GM21737 (cell line): ENCODE measurements at regions not wholly inside any gene's neighbourhood (a gene's known extent, or its start where the extent isn't known, plus 50 kb on each side); places are given as distances from the start of the nearest gene placed in this dataset.

Experiments
- ATAC-seq: cut with Tn5 transposase; IDR thresholded peaks from one replicate; pipeline ENCODE4 v1.9.1; 2021; ENCODE audit warnings: mild to moderate bottlenecking, moderate library complexity; ENCODE audit not compliant: unreplicated experiment

DNA sequence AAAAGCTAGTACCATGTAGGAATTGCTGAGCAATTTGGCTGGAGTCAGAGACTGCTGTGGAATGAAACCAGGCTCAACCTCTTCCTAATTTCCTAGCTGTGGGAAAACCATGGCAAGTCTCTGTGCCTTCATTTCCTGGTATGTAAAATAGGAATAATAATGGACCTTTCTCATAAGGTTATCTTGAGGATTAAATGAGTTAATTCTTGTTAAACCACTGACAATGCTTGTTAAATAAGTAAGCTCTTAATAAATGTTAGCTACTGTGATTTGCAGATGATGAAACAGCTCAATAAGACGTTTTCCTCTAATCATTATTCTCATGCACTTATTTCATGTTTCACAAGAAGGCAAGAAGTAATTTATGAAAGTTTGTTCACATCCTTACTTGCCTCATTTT is 346.7 kb downstream of the RND3 start:
- no peak for ATAC-seq

DNA sequence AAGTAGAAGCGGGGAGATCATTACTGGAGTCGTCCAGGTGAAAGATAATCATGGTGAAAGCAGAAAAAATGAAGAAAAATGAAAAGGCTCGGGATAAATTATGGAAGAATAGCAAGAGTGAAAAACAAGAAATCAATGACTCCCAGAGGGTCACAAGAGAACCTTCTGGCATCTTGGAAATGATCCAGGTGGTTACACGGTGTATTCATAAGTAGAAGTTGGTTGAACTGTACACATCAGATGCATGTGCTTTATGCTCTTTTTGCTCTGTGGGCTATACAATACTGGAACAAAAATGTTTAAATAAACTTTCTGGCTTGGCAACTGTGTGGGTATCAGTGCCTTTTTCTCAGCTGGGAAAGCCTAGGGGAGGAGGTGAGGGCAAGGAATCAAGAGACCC is 348.9 kb downstream of the RND3 start:
- ATAC-seq, result no peak

DNA sequence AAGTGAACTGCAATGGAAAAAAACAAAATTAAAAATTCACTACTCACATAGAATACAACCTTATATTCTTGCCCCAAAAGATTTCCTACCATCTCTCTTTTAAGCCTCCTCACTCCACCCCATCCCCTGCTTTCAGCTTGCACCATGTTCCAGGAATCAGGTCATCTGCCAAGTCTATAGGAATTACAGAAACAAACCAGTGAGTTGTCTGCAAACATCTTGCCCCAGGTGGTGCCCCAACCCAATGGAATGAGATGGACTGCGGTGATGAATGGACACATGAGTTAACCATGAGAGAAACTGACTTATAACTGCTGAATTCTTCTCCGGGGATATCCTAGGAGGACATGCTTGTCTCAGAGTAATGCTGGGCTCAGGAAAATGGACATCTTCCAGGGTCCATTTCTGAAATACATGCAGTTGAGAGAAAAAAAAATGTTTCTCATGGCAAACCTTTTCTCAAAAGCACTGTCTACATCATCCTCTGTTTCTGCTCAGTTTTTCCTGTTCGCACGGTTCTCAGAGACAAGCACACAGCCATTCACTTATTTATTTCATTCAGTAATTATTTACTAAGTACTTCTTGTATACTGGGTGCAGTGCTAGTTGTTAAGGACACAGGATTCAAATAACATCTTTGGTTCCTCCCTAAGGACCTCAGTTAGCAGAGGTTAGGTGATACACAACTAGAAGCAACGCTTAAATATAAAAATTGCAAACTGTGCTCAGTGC is 350.0 kb downstream of the RND3 start:
- ATAC-seq, result no peak

DNA sequence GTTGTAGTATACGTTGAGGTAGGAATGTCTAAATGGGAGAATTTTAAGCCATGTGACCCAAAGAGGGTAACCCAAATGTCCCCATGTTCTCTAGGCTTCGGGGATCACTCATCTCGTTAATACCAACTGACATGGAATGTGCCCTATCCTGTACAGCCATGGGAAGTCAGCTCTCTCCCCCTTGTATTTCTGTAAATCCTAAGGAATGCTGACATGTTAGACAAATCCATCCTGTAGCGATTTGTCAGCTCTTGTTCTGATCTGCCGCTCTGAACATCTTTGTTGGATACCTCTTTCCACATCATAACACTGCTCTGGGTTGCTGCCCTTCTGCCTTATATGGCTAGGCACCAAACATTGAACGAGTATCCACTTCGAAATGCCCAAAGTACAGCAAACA is 350.6 kb downstream of the RND3 start:
- ATAC-seq, result no peak

DNA sequence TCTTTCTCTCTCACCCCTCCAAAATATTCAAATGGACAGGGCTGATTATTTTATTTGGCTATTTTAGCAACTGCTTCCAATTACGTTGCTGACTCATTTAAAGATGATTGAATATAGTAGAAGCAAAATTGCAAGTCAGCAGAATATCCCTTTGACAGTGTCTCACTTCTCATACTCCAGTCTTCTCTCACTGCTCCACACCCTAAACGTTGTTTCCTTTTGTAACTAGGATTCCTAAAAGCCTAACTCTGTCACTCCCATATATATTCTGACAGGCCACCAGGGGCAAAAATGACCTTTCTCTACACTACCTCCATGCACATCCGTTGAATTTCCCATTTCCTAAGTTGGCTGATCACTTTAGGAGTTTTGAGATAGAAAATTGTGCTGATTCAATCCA is 351.1 kb downstream of the RND3 start:
- ATAC-seq, result no peak

DNA sequence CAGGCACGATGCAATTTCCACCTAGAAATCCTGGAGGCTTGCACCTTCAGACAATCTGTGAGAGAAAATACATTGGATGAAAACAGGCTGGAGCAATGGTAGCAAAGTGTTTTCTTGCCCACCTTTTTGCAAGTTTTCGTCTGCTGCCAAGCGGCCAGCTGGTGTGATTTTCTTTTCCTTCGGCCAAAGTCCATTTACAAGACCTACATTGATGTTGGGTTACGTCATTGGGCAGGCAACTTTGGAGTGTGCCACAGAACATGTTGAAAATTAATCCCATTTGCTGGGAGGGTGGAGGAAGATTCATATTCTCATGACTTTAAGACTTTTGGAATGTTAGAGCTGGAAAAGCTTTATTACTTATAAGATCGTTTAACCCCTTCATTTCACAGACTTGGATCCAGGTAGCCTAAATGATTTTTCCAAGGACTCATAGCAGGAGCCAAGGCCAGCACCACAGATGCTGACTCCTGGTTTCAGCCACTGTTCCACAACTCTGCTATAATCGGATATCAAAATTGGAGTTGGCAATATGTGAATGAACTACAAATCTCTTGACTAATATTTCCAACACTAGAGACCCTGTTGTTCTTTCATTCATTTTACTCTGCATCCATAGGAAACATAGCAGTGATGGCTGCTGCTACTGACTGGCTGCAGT is 352.1 kb downstream of the RND3 start:
- no peak for ATAC-seq

DNA sequence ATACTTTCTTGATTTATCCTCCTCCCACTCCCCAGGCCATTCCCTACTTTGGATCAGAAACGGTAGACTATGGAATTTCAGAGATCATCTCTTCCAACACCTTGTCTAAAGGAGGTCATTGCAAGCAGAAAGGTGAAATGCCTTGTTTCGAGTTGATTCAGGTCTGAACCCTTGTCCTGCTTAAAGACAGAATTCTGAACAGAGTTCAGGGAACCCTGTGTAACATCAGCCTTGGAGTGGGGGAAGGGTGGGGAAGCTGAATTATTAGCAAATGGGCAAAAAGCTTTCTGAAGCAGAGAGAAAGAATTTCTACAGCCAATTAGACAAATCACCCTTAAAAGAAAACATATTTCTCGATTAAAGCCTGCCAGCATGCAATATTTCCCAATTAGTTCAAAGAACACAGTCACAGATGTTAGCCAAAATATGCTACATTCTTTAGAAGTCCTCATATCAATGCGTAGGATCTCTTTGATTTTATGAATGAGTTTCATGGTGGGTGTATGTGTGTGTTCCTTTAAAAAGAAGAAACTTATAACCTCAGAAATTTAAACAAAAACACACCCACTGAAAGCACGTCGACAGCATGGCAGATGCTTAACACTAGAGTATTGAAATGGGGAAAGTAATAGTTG is 353.1 kb downstream of the RND3 start:
- ATAC-seq, result no peak

DNA sequence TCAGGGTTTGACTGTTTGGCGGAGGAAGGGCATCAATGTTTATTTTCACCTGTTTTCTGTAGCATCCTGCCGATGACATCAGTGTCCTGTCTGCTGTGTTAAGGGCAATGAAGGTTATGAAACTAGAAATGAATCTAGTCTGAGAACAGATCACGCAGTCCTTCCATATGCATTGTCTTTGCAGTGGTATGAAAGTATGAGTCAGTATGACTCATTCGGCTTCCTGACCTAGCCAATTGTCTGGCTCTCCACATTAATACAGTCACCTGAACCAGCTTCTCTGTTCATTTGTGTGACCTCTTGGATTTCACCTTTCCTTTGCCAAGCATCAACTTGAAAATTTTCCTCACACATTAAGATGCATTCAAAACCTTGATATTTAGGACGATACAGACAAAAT is 353.8 kb downstream of the RND3 start:
- ATAC-seq, result no peak

DNA sequence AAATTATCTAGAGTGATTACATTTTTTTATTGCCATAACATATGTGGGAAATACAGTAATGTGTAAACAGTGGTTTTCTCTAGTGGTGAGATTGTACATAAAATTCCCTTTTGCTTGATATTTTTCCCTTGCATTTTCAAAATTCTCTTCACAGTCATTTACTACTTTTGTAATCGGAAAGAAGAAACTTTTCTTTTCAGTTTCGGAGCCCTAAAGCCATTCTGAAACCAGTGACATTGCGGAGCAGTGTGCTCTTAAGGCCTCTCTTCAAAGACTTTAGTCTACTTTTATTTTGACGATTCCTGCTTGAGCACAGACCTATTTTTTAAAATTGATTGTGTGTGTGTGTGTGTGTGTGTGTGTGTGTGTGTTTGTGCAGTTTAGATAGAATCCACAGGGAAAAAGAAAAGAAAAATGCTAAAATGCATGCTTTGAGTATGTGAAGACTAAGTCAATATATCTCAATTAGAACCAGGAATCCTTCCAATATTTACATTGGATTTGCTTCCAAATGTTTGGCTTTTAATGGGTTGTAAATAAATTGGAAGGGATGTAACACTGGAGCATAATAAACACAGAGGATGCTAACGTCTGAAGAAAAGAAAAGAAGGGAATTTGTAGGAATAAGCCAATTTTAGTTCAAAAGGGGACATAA is 357.4 kb downstream of the RND3 start:
- ATAC-seq, result no peak

DNA sequence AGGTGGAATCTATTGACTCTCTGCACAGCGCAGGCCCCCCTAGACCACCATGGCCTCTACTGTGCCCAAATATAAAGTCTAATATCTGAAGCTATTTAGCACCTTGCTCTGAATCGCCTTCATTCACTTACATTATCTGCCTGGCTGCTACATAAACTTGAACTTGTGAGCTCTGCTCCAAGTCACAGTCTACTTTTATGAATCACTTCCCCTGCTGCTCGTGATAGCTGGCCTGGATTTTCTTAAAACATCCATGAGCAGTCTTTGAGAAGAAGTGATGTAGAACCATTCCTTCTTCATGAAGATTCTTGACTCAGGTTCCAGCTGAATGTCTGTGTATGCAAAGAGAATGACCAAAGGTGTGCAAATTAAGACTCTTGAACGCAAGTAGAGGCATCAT is 359.5 kb downstream of the RND3 start:
- ATAC-seq, result no peak

DNA sequence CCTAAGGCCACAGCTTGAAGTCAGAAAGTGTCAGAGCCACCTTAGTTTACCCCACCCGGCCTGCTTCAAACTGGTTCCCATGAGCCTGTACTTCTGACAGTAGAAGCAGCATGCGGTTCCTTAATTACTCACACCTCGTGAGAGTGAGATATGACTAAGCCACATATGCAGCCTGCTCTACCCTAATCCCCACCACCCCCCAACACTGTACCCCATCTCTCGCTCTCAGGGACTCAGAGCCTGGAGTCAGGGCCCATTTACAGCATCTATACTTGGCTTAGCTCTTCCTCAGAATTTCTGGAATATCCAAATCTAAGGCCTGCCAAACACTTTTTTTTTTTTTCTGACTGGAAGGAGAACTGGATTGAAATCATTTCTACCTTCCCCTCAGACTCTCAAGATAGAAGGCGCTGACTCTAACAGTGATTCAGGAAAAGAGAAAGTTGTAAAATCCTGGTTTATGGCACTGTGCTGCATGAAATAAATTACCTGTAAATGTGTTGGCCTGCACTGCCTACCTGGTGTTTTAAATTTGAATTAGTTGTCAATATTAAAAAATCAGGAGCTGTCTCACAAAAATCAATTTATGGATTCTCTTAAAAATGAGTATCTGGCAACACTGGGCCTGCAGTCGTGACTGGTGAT is 360.0 kb downstream of the RND3 start:
- no peak for ATAC-seq

DNA sequence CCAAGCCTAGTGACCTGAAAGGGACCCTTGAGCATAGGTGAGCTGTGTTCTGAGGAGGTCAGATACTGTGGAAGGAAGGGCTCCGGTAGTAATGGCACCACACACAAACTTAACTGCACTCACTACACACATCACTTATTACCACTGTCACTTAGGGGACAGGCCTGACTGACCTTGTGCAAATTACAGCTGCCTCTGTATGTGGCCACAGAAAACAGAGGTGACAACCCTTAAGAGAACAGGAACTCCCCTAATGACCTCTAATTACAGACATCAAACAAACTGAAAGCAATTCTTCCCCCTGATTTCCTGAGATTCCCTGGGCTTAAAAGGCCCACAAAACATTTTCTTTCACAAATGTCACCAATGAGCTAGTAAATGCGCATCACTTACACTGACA is 360.6 kb downstream of the RND3 start:
- ATAC-seq, result no peak

DNA sequence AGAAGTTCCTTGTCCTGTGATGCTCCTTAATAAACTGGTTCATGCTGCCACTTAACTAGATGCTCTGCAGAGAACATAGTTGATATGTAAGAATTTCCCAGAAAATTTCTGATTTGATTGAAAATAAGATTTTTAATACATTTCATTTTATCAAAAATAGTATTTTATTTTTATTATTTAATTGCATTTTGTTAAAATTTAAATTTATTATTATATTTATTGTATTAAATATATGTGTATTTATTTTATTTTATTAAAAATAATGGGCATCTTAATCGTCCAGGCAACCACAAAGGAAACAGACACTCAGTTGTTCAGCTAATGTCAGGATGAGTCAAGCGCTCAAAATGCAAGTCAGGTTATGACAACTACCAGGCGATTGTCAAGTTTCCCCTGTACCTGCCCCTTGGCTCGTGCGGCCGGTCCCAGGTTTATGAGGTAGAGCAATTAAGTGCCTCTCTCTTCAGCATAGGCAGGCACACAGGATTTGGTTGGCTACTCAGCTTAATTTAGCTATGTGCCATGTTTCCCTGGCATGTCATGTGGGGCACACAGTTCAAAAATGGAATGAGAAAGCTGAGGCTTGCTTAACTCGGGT is 361.2 kb downstream of the RND3 start:
- no peak for ATAC-seq

DNA sequence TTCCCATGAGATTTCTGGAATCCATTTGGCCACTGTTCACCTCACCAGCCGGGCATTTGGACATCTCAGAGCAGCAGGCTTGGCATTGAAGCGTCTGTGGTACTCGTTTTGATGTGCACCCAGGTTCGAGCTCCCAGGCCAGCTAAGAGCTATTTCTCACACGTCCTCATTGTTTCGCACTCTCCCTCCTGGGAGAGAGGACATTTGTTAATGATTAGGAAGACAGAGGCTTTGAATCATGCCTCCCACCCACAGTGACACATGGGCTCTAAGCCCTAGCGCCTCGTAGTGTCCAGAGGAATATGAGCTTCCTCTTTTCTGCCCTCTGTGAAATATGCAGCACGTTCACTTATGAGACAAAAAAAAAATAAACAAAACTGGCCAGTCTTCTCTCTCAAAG is 361.8 kb downstream of the RND3 start:
- no peak for ATAC-seq

DNA sequence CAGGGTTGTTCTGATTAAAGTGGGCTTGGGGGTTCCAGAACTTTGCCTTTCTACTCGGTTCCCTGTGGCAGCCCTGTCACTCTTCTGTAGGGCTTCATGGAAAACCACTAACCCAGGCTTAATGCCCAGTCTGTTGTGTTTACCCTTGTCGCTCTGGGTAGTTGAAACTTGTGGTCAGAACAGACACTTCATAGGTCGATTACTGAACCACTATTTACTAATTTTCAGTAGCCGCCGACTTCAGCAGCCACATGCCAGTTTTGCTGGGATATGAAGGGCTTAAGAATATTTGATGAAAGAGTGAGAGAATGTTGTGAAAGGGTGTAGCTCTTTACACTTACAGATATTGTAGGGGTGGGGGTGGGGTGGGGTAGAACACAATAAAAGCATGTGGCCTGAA is 362.3 kb downstream of the RND3 start:
- no peak for ATAC-seq

DNA sequence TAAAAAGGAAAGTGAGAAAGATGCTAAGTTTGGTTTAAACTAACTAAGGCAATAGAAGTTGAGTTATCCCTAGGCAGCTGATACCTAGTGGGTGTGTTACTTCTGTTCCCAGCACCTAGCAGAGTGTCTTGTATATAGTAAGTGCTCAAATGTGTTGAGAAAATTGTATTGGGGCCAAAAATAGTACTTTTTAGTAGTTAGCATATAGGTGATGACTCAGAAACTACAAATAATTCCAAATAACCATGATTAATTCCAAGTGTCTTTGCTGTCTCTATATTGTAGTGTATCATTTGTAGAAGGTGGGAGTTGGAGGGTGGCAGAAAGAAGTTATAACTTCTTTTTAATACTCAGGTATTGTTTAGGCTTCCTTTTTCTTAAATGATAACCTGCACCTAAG is 362.7 kb downstream of the RND3 start:
- ATAC-seq, result no peak

DNA sequence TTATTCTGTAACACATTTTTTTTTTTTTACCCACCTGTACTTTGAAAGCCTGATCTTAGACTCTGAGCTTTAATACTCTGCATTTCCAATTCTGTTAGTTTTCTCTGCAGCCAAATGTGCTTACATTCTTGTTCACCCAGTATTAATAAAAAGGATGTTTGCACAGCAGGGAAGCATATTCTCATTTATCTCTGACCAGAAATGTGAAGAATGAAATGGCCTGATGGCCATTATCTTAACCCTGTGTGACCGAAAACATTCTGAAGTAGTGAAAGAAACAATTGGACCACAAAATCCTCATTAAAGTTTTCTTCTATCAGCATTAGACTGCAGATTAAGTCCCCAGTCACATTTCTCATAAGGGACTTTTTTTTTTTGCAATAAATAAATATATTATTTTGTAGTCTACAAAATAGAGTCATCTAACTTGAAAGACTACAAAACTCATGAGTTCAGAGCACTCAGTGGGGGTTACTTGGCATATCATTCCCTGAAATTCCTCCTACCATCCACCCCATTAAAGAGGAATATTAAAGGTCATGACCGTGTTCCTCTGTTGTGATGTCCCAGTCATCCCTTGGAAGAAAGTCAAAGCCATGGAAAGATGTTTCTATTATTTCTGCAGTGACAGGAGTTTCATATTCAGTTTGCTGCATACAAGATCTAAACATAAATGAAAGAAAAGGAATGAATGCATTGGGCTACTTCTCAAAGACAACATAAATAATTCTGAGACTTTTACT is 364.4 kb downstream of the RND3 start:
- no peak for ATAC-seq

DNA sequence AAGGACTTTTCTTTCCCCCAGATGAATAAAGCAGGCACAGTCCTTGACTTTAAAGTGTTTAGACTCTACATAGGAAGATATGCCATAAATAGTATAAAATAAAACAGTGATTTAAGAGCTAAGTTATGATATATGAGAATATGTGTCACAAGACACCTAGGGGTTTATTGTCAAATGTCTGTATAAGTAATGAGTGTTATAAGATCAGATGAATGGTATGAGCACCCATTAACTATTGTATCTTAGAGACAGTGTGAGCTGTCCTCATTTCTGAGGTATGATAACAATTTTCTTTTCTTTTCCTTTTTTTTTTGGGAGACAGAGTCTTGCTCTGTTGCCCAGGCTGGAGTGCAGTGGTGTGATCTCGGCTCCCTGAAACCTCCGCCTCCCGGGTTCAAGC is 365.3 kb downstream of the RND3 start:
- ATAC-seq, result no peak

DNA sequence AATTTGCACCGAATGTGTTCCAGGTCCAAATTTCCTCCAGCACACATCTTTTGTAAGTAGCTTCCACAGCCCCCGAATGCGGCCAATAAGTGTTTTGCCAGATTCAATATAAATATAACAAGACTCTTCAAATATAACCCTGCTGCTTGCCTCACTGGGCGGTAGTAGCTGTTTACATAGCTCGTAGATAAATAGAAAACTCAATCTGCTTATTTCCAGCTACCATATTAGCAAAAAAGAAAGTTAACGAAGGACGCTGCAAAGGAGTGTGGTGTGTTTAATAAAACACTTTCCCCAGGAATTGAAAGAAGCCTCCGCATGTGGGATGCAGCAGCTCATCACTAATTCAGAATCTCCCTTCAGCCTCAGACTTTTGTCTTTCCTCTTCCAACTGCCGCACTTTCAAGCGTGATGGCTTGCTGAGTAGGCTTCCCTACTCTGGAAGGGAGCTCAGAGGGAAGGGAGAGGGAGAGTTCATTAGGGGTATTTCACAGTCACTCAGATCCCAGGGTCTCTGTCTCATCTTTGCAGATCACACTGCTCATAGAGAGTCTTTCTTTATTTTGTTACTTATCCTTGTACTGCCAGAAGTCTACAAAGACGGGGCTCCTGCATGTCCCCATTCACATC is 367.0 kb downstream of the RND3 start:
- ATAC-seq, result no peak

DNA sequence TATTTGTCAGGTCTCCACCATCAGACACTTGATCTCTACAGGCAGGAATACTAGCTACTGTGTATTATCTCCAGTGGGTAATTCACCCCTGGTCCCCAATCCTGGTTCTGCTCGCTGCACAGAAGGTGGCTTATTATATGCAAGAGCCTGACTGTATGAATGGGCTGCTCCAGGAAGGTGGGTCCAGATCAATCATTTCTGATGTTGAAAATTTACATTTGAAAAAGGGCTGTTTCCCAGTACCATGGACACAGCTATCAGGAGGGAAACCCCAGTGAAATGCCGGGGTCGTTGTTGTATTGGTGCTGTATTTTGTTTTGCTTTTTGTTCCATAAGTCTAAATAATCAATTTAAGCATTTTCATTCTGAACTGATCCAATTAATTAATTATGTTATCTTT is 367.6 kb downstream of the RND3 start:
- no peak for ATAC-seq
